PC-9 (cell line): ENCODE measurements at regions not wholly inside any gene's neighbourhood (a gene's known extent, or its start where the extent isn't known, plus 50 kb on each side); places are given as distances from the start of the nearest gene placed in this dataset.

ENCODE experiments used
- BruUV-seq: library from RNA; stranded (reverse); fragments of 400-500 nt; replicated peaks from 2 replicates; lab custom pipeline; 2021; lab: Mats Ljungman, UMichigan
- CTCF ChIA-PET: fragments of 300-600 bp; sonication (Branson Sonifier 250); formaldehyde crosslinking; loops from one replicate; lab custom pipeline; 2022; ENCODE audit warnings: antibody characterized with exemption; lab: Charles Lee
- POLR2A ChIA-PET: fragments of 300-600 bp; sonication (Branson Sonifier 250); formaldehyde crosslinking; loops from one replicate; lab custom pipeline; 2022; ENCODE audit warnings: antibody characterized with exemption; ENCODE audit not compliant: unreplicated experiment; lab: Charles Lee
- DNase-seq, 2 experiments: peaks; one replicate each; pipeline versions ENCODE4 v3.0.0 to v3.0.0-alpha.2; 2015 to 2022; ENCODE audit warnings: mixed read lengths in 1 of 2
- H2AFZ ChIP-seq: fragments of 200-600 bp; sonication (generic); 2 replicates; pipeline ENCODE4 v1.8.1; 2017; ENCODE audit warnings: antibody characterized with exemption
- H3F3A ChIP-seq: fragments of 200-600 bp; sonication (generic); 2 replicates; pipeline ENCODE4 v1.8.1; 2017; ENCODE audit warnings: antibody characterized with exemption, mild to moderate bottlenecking, low read depth; ENCODE audit not compliant: insufficient read depth
- H3K27ac ChIP-seq: fragments of 200-600 bp; sonication (generic); 2 replicates; pipeline ENCODE4 v1.6.1; 2016; ENCODE audit warnings: mixed run types
- H3K27me3 ChIP-seq: fragments of 200-600 bp; sonication (generic); 2 replicates; pipeline ENCODE4 v1.6.1; 2016; ENCODE audit warnings: low read depth, mixed run types; ENCODE audit not compliant: insufficient read depth
- H3K36me3 ChIP-seq: fragments of 200-600 bp; sonication (generic); 2 replicates; pipeline ENCODE4 v1.6.1; 2016; ENCODE audit warnings: low read depth, mixed run types
- H3K4me1 ChIP-seq: fragments of 200-600 bp; sonication (generic); replicated peaks from 2 replicates; pipeline ENCODE4 v1.6.1; 2016; ENCODE audit warnings: mixed run types; ENCODE audit not compliant: insufficient read depth
- H3K4me2 ChIP-seq: fragments of 200-600 bp; sonication (generic); 2 replicates; pipeline ENCODE4 v1.6.1; 2017; ENCODE audit warnings: mixed run types
- H3K4me3 ChIP-seq: fragments of 200-600 bp; sonication (generic); 2 replicates; pipeline ENCODE4 v1.6.1; 2016; ENCODE audit warnings: mixed run types
- H3K79me2 ChIP-seq: fragments of 200-600 bp; sonication (generic); 2 replicates; pipeline ENCODE4 v1.6.1; 2017; ENCODE audit warnings: low read depth, mixed run types
- H3K9me2 ChIP-seq: fragments of 200-600 bp; sonication (generic); 2 replicates; pipeline ENCODE4 v1.8.1; 2017; ENCODE audit warnings: mild to moderate bottlenecking; ENCODE audit not compliant: insufficient read depth
- H3K9me3 ChIP-seq: fragments of 200-600 bp; sonication (generic); 2 replicates; pipeline ENCODE4 v1.8.1; 2016; ENCODE audit warnings: low read depth; ENCODE audit not compliant: insufficient read depth
- H4K20me1 ChIP-seq: fragments of 200-600 bp; sonication (generic); 2 replicates; pipeline ENCODE4 v1.8.1; 2017; ENCODE audit not compliant: insufficient read depth
- CTCF ChIP-seq: fragments of 200-600 bp; sonication (generic); conservative IDR thresholded peaks from 2 replicates; pipeline ENCODE4 v1.6.1; 2017; ENCODE audit warnings: mixed run types, antibody characterized with exemption, mild to moderate bottlenecking, moderate library complexity
- EZH2 ChIP-seq: fragments of 200-600 bp; sonication (generic); IDR thresholded peaks from 2 replicates; pipeline ENCODE4 v1.8.0; 2017; ENCODE audit warnings: antibody characterized with exemption, low read depth
- intact Hi-C: fragments of 100-400 bp; cut with micrococcal nuclease; formaldehyde crosslinking; loops from one replicate; pipeline ENCODE4 v1.10.0; 2022; ENCODE audit not compliant: unreplicated experiment

DNA sequence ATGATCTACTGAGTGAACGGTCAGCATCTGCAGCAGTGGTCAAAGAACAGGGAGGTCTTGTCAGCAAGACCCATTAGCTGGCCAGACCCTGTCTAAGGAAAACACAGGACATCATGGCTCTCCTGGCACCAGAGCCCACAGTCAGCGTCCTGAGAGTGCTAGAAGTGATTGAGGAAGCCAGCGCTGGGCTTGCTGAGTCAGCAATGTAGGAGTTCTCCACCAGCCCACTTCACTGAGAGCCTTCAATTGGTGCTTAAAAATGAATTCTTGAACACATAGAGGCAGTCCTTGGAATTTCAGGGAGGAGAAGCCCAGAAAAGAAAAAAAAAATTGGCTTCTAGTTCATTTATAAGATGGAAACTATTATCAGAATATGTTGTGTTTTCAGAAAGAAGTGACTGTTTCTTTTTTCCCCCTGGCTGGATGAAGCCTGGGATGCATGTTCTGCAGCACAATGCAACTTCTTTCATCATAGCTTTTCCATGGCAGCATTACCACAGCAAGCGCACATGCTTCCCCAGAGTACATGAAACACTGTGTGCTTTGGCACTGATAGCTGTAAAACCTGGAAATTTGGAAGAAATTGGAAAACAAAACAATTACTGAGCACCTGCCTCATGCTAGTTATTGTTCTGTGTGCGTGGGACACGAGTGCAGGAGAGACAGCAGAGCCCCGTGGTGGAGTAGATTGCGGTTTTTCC, 899.9 kb downstream of the C6orf118 start:
- Histone ChIP-seq H3F3A (no peaks in the 10 kb centered on the region), H3K4me2 (no peak overlapping the region), H4K20me1 (no peaks in the 10 kb centered on the region), H3K36me3 (no peaks in the 10 kb centered on the region), H2AFZ (no peak overlapping the region), H3K27me3 (peaks cover 5% of the 10 kb centered on the region; the same call in 1 of the 2 replicates), H3K27ac (no peak overlapping the region), H3K79me2 (no peaks in the 10 kb centered on the region), H3K9me2 (no peaks in the 10 kb centered on the region; the same call in 1 of the 2 replicates), H3K4me1 (no peaks in the 10 kb centered on the region), H3K9me3 (no peaks in the 10 kb centered on the region), H3K4me3 (no peak overlapping the region)
- CTCF ChIA-PET, result no interaction called here
- intact Hi-C loops, result no loop called here
- no peak for DNase-seq
- POLR2A ChIA-PET, result no interaction called here
- TF ChIP-seq EZH2, result no peak
- no peak for TF ChIP-seq CTCF
- BruUV-seq, result no TSS peak

GRCh38 chr6:164408868-164409267, 900.5 kb downstream of the C6orf118 start:
- H4K20me1 ChIP-seq, result no peaks in the 10 kb centered on the region
- no peaks in the 10 kb centered on the region for H3K36me3 ChIP-seq
- no peaks in the 10 kb centered on the region for H3F3A ChIP-seq
- intact Hi-C loops, result no loop called here
- no peaks in the 10 kb centered on the region for H3K4me1 ChIP-seq
- H3K4me3 ChIP-seq, result no peak overlapping the region
- POLR2A ChIA-PET, result no interaction called here
- no peak for TF ChIP-seq EZH2
- no peak for TF ChIP-seq CTCF
- CTCF ChIA-PET, result no interaction called here
- H3K4me2 ChIP-seq, result no peak overlapping the region
- no peak for DNase-seq
- H3K9me3 ChIP-seq, result no peaks in the 10 kb centered on the region
- no TSS peak for BruUV-seq
- H2AFZ ChIP-seq, result no peak overlapping the region
- no peak overlapping the region for H3K27ac ChIP-seq
- H3K79me2 ChIP-seq, result no peaks in the 10 kb centered on the region
- H3K9me2 ChIP-seq, result no peaks in the 10 kb centered on the region; the same call in 1 of the 2 replicates
- H3K27me3 ChIP-seq, result peaks cover 5% of the 10 kb centered on the region; the same call in 1 of the 2 replicates

GRCh38 chr6:164404812-164405488, 904.5 kb downstream of the C6orf118 start:
- POLR2A ChIA-PET, result no interaction called here

More at GRCh38 chr6:164404812-164405488, 904.5 kb downstream of the C6orf118 start:
- CTCF ChIA-PET, result no interaction called here
- H3K4me3 ChIP-seq, result no peak overlapping the region
- TF ChIP-seq EZH2, result no peak
- TF ChIP-seq CTCF, result no peak
- no peaks in the 10 kb centered on the region for H3F3A ChIP-seq
- H4K20me1 ChIP-seq, result no peaks in the 10 kb centered on the region
- H3K27me3 ChIP-seq, result peaks cover 5% of the 10 kb centered on the region; the same call in 1 of the 2 replicates
- no peaks in the 10 kb centered on the region; the same call in 1 of the 2 replicates for H3K9me2 ChIP-seq
- no TSS peak for BruUV-seq
- no peaks in the 10 kb centered on the region for H3K9me3 ChIP-seq
- no peak for DNase-seq
- no peaks in the 10 kb centered on the region for H3K79me2 ChIP-seq
- no peak overlapping the region for H3K4me2 ChIP-seq
- H3K4me1 ChIP-seq, result no peaks in the 10 kb centered on the region
- H3K27ac ChIP-seq, result no peak overlapping the region
- intact Hi-C loops, result no loop called here
- H2AFZ ChIP-seq, result no peak overlapping the region
- no peaks in the 10 kb centered on the region for H3K36me3 ChIP-seq
